ENCODE measurements at regions not wholly inside any gene's neighbourhood (a gene's known extent, or its start where the extent isn't known, plus 50 kb on each side); places are given as distances from the start of the nearest gene placed in this dataset.

DNA sequence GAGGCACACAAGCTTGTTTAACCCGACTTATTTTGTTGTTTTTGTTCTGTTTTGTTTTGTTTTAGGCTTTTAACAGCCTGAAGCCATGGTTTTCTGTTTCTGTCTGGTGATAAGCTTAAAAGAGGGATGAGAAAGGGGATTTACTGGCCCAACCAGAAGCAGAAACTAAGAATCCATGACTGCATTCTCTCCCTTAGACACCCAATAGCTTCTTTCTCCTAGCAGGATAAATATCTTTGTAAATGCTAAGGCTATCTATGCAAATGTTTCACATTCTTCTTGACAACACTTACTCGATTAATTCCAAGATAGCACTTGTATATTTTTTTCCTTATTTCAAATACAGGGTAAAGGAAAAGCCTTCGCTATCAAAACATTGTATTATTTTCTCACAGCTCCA lies 53.7 kb upstream of the SMAD1 start:
- Histone ChIP-seq H3K27ac (no peak overlapping the region), H3K36me3 (ENCODE audit: insufficient read depth in 1 of 2, low read depth in 1 of 2) (no peaks in the 10 kb centered on the region), H3K9me3 (peaks cover 23% of the 10 kb centered on the region), H3K27me3 (ENCODE audit: insufficient read depth in 3 of 3, low read length in 2 of 3) (no peaks in the 10 kb centered on the region), H3K4me1 (no peaks in the 10 kb centered on the region), H3K4me3 (no peak overlapping the region)
- ATAC-seq (no peak), DNase-seq (no peak)
- 71 to 77% (median 72%) methylated on average over 3 of the region's 3 CpGs for WGBS, 3 donors
- intact Hi-C loops (cut with DNase I) = no loop called here
- TF ChIP-seq, protein P1, sequence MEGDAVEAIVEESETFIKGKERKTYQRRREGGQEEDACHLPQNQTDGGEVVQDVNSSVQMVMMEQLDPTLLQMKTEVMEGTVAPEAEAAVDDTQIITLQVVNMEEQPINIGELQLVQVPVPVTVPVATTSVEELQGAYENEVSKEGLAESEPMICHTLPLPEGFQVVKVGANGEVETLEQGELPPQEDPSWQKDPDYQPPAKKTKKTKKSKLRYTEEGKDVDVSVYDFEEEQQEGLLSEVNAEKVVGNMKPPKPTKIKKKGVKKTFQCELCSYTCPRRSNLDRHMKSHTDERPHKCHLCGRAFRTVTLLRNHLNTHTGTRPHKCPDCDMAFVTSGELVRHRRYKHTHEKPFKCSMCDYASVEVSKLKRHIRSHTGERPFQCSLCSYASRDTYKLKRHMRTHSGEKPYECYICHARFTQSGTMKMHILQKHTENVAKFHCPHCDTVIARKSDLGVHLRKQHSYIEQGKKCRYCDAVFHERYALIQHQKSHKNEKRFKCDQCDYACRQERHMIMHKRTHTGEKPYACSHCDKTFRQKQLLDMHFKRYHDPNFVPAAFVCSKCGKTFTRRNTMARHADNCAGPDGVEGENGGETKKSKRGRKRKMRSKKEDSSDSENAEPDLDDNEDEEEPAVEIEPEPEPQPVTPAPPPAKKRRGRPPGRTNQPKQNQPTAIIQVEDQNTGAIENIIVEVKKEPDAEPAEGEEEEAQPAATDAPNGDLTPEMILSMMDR (IDR thresholded peaks at IDR 0.05) = no peak

- Histone ChIP-seq H3K36me3 (ENCODE audit: insufficient read depth in 1 of 2, low read depth in 1 of 2) (no peaks in the 10 kb centered on the region), H3K4me3 (no peak overlapping the region), H3K27ac (no peak overlapping the region), H3K9me3 (peaks cover 24% of the 10 kb centered on the region), H3K4me1 (no peaks in the 10 kb centered on the region), H3K27me3 (ENCODE audit: insufficient read depth in 3 of 3, low read length in 2 of 3) (no peaks in the 10 kb centered on the region)
- no peak for ATAC-seq
- TF ChIP-seq, protein P1 (IDR thresholded peaks at IDR 0.05) = no peak
- intact Hi-C loops (cut with DNase I) = no loop called here
- WGBS, 3 donors = 52 to 61% (median 61%) methylated on average over 2 of the region's 2 CpGs
- DNase-seq = no peak
Observed at GRCh38 chr4:145427221-145427620, 54.4 kb upstream of the SMAD1 start.

DNA sequence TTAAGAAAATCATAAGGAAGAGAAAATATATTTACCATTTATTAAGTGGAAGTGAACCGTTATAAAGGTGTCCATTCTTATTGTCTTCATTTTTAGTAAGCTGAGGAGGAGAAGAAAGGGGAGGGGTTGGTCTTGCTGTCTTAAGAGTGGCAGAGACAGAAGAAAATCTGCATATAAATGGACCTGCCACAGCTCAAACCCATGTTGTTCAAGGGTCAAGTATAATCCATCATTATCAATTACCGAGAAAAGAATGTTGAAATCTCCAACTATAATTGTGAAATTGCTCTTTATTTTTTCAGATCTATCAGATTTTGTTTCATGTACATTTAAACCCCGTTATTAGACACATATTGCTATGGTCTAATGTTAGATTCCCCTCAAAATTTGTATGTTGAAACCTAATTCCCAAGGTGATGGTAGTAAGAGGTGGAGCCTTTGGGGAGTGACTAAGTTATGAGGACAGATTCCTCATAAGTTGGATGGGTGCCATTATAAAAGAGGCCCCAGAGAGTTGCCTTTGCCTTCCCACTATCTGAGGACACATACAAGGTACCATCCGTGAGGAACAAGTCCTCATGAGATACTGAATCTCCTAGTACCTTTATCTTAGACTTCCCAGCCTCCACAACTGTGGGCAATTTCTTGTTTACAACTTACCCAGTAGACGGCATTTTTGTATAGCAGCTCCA lies 58.5 kb upstream of the SMAD1 start:
- Histone ChIP-seq H3K27ac (no peak overlapping the region), H3K4me3 (no peak overlapping the region), H3K36me3 (ENCODE audit: insufficient read depth in 1 of 2, low read depth in 1 of 2) (no peaks in the 10 kb centered on the region), H3K27me3 (ENCODE audit: insufficient read depth in 3 of 3, low read length in 2 of 3) (no peaks in the 10 kb centered on the region), H3K9me3 (peaks cover 24% of the 10 kb centered on the region), H3K4me1 (no peaks in the 10 kb centered on the region)
- WGBS, 3 donors = 88 to 93% (median 90%) methylated on average over 5 of the region's 5 CpGs
- ATAC-seq (no peak), DNase-seq (no peak)
- TF ChIP-seq, protein P1 (IDR thresholded peaks at IDR 0.05) = no peak
- intact Hi-C loops (cut with DNase I) = no loop called here

DNA sequence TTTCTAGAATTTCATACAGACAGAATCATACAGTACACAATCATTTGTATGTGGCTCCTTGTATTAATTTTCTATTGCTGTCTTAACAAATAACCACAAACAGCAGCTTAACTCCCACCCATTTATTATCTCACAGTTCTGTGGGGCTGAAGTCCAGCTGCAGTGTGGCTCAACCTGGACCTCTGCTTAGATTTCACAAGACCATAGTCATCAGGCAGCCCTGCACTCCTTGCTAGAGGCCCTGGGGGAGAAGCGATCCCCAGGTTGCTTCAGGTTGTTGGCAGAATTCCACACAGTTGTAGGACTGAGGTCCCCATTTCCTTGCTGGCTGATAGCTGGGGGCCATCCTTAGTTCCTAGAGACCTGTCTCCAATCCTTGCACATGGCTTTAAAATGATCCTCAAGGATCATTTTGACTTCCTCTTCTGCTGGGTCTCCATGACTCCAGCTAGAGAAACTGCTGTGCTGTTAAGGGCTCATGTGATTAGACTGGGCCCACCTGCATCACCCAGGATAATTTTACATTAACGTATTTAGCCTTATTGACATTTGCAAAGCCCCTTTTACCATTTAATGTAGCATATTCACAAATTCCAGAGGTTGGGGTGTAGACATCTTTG lies 60.9 kb upstream of the SMAD1 start:
- peaks cover 24% of the 10 kb centered on the region for H3K9me3 ChIP-seq
- 89 to 93% (median 89%) methylated on average over 2 of the region's 2 CpGs for WGBS, 3 donors
- no peaks in the 10 kb centered on the region for H3K27me3 ChIP-seq (ENCODE audit: insufficient read depth in 3 of 3, low read length in 2 of 3)
- H3K36me3 ChIP-seq (ENCODE audit: insufficient read depth in 1 of 2, low read depth in 1 of 2) = no peaks in the 10 kb centered on the region
- H3K4me1 ChIP-seq = no peaks in the 10 kb centered on the region
- H3K27ac ChIP-seq = no peak overlapping the region
- ATAC-seq (no peak), DNase-seq (no peak)
- no peak overlapping the region for H3K4me3 ChIP-seq
- intact Hi-C loops (cut with DNase I) = no loop called here
- TF ChIP-seq, protein P1 (IDR thresholded peaks at IDR 0.05) = no peak

Data from psoas muscle (tissue), 7 donors.